ENCODE measurements at regions not wholly inside any gene's neighbourhood (a gene's known extent, or its start where the extent isn't known, plus 50 kb on each side); places are given as distances from the start of the nearest gene placed in this dataset.
"Not testable (repeated sequence)": the region's sequence is repeated elsewhere in the genome, so short reads cannot be mapped to it uniquely, and the experiment has no call there.

- Histone ChIP-seq H3K27ac (no peak overlapping the region), H3K27me3 (no peaks in the 10 kb centered on the region), H3K4me1 (no peaks in the 10 kb centered on the region), H3K9me3 (no peaks in the 10 kb centered on the region), H3K36me3 (no peaks in the 10 kb centered on the region), H3K4me3 (no peak overlapping the region)
- TF ChIP-seq CTCF (IDR thresholded peaks at IDR 0.05) (no peak), POLR2A (IDR thresholded peaks at IDR 0.05) (no peak)
- DNase-seq = no peak
- intact Hi-C loops (cut with DNase I; ENCODE audit: low total_unique reads) = no loop called here
Observed at GRCh38 chr2:35125278-35125677, 1230.3 kb upstream of the CRIM1 start.

GRCh38 chr2:35116151-35116550, 1239.4 kb upstream of the CRIM1 start:
- H3K4me3 ChIP-seq = no peak overlapping the region
- H3K27ac ChIP-seq = no peak overlapping the region
- no peak for DNase-seq
- TF ChIP-seq POLR2A (IDR thresholded peaks at IDR 0.05) = no peak
- no peak for TF ChIP-seq CTCF (IDR thresholded peaks at IDR 0.05)
- no peaks in the 10 kb centered on the region for H3K9me3 ChIP-seq
- no peaks in the 10 kb centered on the region for H3K27me3 ChIP-seq
- no peaks in the 10 kb centered on the region for H3K4me1 ChIP-seq
- intact Hi-C loops (cut with DNase I; ENCODE audit: low total_unique reads) = no loop called here
- no peaks in the 10 kb centered on the region for H3K36me3 ChIP-seq

- Histone ChIP-seq H3K36me3 (no peaks in the 10 kb centered on the region), H3K4me3 (no peak overlapping the region), H3K27me3 (no peaks in the 10 kb centered on the region), H3K9me3 (no peaks in the 10 kb centered on the region), H3K4me1 (no peaks in the 10 kb centered on the region), H3K27ac (no peak overlapping the region)
- DNase-seq = no peak
- intact Hi-C loops (cut with DNase I; ENCODE audit: low total_unique reads) = no loop called here
- TF ChIP-seq POLR2A (IDR thresholded peaks at IDR 0.05) = no peak
- TF ChIP-seq CTCF (IDR thresholded peaks at IDR 0.05) = no peak
Observed at GRCh38 chr2:35114765-35115164, 1240.8 kb upstream of the CRIM1 start.

- intact Hi-C loops (cut with DNase I; ENCODE audit: low total_unique reads); DNase-seq: not testable (repeated sequence)
Observed at GRCh38 chr2:35112367-35112766, 1243.2 kb upstream of the CRIM1 start.

GRCh38 chr2:35104309-35104708, 1251.3 kb upstream of the CRIM1 start:
- DNase-seq = no peak
- TF ChIP-seq CTCF (IDR thresholded peaks at IDR 0.05) (no peak), POLR2A (IDR thresholded peaks at IDR 0.05) (no peak)
- no peaks in the 10 kb centered on the region for H3K36me3 ChIP-seq
- intact Hi-C loops (cut with DNase I; ENCODE audit: low total_unique reads) = no loop called here
- no peaks in the 10 kb centered on the region for H3K9me3 ChIP-seq
- no peak overlapping the region for H3K4me3 ChIP-seq
- H3K4me1 ChIP-seq = no peaks in the 10 kb centered on the region
- no peaks in the 10 kb centered on the region for H3K27me3 ChIP-seq
- H3K27ac ChIP-seq = no peak overlapping the region

More at GRCh38 chr2:35112367-35112766, 1243.2 kb upstream of the CRIM1 start:
- not testable (repeated sequence) for H3K4me1 ChIP-seq, H3K27ac ChIP-seq, H3K36me3 ChIP-seq, H3K4me3 ChIP-seq, H3K9me3 ChIP-seq, H3K27me3 ChIP-seq

- TF ChIP-seq CTCF (IDR thresholded peaks at IDR 0.05) (no peak), POLR2A (IDR thresholded peaks at IDR 0.05) (no peak)
- DNase-seq = no peak
Observed at GRCh38 chr2:35099342-35099741, 1256.2 kb upstream of the CRIM1 start.

More at GRCh38 chr2:35099342-35099741, 1256.2 kb upstream of the CRIM1 start:
- Histone ChIP-seq H3K27me3 (no peaks in the 10 kb centered on the region), H3K4me1 (no peaks in the 10 kb centered on the region), H3K27ac (no peak overlapping the region), H3K9me3 (no peaks in the 10 kb centered on the region), H3K4me3 (no peak overlapping the region), H3K36me3 (no peaks in the 10 kb centered on the region)
- intact Hi-C loops (cut with DNase I; ENCODE audit: low total_unique reads) = no loop called here

All from uterus (tissue), 3 donors.